ENCODE measurements at regions not wholly inside any gene's neighbourhood (a gene's known extent, or its start where the extent isn't known, plus 50 kb on each side); places are given as distances from the start of the nearest gene placed in this dataset.

DNA sequence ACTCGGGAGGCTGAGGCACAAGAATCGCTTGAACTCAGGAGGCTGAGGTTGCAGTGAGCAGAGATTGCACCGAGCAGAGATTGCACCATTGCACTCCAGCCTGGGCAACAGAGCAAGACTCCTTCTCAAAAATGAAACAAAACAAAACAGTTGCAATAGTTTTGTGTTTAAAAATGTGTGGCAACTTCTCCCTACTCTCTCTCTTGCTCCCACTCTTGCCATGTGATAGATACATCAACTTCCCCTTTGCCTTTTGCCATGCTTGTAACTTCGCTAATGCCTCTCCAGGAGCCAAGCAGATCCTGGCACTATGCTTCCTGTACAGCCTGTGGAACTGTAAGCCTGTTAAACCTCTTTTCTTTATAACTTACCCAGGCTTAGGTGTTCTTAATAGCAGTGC, 52.5 kb upstream of the INTU start:
- Histone ChIP-seq H3K36me3 (no peaks in the 10 kb centered on the region), H3K9me3 (no peaks in the 10 kb centered on the region), H3K4me1 (no peaks in the 10 kb centered on the region), H3K27ac (no peak overlapping the region), H3K27me3 (replicated peaks in 1 of 7) (no peaks in the 10 kb centered on the region), H3K4me3 (no peak overlapping the region)
- intact Hi-C loops (cut with DNase I; ENCODE audit: low total_unique reads) = no loop called here
- WGBS, 5 donors = 75 to 94% (median 80%) methylated on average over 4 of the region's 4 CpGs
- no peak for TF ChIP-seq POLR2AphosphoS5 (IDR thresholded peaks at IDR 0.05)
- no peak for DNase-seq

DNA sequence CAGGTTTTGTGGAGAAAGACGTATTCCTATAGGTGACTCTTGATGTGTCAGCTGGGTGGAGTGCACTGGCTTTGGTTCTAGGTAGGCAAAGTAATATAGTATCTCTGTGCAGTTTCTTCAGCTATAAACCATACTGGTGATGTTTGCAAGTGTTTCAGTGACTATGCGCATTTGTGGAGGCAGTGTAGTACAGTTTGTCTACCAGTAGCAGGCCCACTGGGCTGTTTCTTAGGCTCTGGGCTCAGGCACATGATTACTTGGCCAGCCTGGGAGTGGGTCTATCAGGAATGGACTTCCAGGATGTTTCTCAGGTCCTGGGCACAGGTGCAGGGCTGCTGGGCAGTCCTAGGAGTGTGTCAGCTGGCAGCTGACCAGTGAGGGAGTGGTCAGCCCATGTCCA, 51.9 kb upstream of the INTU start:
- Histone ChIP-seq H3K9me3 (no peaks in the 10 kb centered on the region), H3K36me3 (no peaks in the 10 kb centered on the region), H3K4me3 (no peak overlapping the region), H3K27ac (no peak overlapping the region), H3K4me1 (no peaks in the 10 kb centered on the region), H3K27me3 (replicated peaks in 1 of 7) (no peaks in the 10 kb centered on the region)
- intact Hi-C loops (cut with DNase I; ENCODE audit: low total_unique reads) = no loop called here
- TF ChIP-seq POLR2AphosphoS5 (IDR thresholded peaks at IDR 0.05) (no peak), POLR2A (IDR thresholded peaks at IDR 0.05) (no peak)
- TF ChIP-seq, protein P1, sequence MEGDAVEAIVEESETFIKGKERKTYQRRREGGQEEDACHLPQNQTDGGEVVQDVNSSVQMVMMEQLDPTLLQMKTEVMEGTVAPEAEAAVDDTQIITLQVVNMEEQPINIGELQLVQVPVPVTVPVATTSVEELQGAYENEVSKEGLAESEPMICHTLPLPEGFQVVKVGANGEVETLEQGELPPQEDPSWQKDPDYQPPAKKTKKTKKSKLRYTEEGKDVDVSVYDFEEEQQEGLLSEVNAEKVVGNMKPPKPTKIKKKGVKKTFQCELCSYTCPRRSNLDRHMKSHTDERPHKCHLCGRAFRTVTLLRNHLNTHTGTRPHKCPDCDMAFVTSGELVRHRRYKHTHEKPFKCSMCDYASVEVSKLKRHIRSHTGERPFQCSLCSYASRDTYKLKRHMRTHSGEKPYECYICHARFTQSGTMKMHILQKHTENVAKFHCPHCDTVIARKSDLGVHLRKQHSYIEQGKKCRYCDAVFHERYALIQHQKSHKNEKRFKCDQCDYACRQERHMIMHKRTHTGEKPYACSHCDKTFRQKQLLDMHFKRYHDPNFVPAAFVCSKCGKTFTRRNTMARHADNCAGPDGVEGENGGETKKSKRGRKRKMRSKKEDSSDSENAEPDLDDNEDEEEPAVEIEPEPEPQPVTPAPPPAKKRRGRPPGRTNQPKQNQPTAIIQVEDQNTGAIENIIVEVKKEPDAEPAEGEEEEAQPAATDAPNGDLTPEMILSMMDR (IDR thresholded peaks at IDR 0.05 in 8 of 11, conservative IDR thresholded peaks at IDR 0.05 in 3 of 11) = no peak
- no peak for DNase-seq
- WGBS, 5 donors = 86 to 98% (median 91%) methylated on average over 2 of the region's 2 CpGs

Small RNAs in the stretch of these regions (microRNA-seq; reads per million reads assigned to microRNA genes)
- 0 reads per million in 3 donors for gene MIR2054

Small RNAs in the stretch of these regions (small RNA-seq; reads per million reads assigned to genes)
- gene RF00019 = 0 reads per million in 4 donors

Data from spleen (tissue), 11 donors.